Neuronal stem cell (in vitro differentiated cells): ENCODE measurements at regions not wholly inside any gene's neighbourhood (a gene's known extent, or its start where the extent isn't known, plus 50 kb on each side); places are given as distances from the start of the nearest gene placed in this dataset.
A peak's percentile ranks its signal among the peaks of the same experiment; 100 is the strongest.

Source experiments
- DNase-seq: peaks from one replicate; pipeline ENCODE4 v3.0.0-alpha.2; 2013; ENCODE audit warnings: low spot score
- H2AFZ ChIP-seq: one replicate; pipeline ENCODE4 v1.6.1; 2013; ENCODE audit warnings: mild to moderate bottlenecking, low read length, inconsistent platforms
- H2AK5ac ChIP-seq: 2 replicates; pipeline ENCODE4 v1.6.1; 2013; ENCODE audit warnings: low read depth, mild to moderate bottlenecking, inconsistent platforms, low read length, moderate library complexity, mixed read lengths
- H2BK120ac ChIP-seq: 2 replicates; pipeline ENCODE4 v1.6.1; 2013; ENCODE audit warnings: low read depth, mild to moderate bottlenecking, inconsistent platforms, low read length, moderate library complexity, mixed read lengths
- H2BK12ac ChIP-seq: one replicate; pipeline ENCODE4 v1.6.1; 2013; ENCODE audit warnings: low read length, inconsistent platforms
- H2BK15ac ChIP-seq: 2 replicates; pipeline ENCODE4 v1.6.1; 2013; ENCODE audit warnings: mild to moderate bottlenecking, low read length, inconsistent platforms, mixed read lengths
- H2BK5ac ChIP-seq: one replicate; pipeline ENCODE4 v1.6.1; 2013; ENCODE audit warnings: inconsistent platforms, mild to moderate bottlenecking, low read length, moderate library complexity
- H3K14ac ChIP-seq: one replicate; pipeline ENCODE4 v1.6.1; 2013; ENCODE audit warnings: low read length, inconsistent platforms
- H3K18ac ChIP-seq: 2 replicates; pipeline ENCODE4 v1.6.1; 2013; ENCODE audit warnings: low read length, inconsistent platforms
- H3K23ac ChIP-seq: 2 replicates; pipeline ENCODE4 v1.6.1; 2013; ENCODE audit warnings: low read depth, mild to moderate bottlenecking, mixed read lengths, low read length, inconsistent platforms; ENCODE audit not compliant: poor library complexity
- H3K27ac ChIP-seq: replicated peaks from 3 replicates; pipeline ENCODE4 v1.5.1; 2013; ENCODE audit warnings: low read length, inconsistent platforms
- H3K27me3 ChIP-seq, 3 experiments: 2 replicates each; pipeline ENCODE4 v1.6.1; 2013; ENCODE audit warnings: low read length in 3 of 3, mild to moderate bottlenecking in 2 of 3, inconsistent platforms in 1 of 3, low read depth in 1 of 3, mixed read lengths in 1 of 3, moderate library complexity in 1 of 3; ENCODE audit not compliant: control insufficient read depth in 3 of 3, insufficient read depth in 3 of 3
- H3K36me3 ChIP-seq, 2 donors: replicated peaks in 1 of 2; 2 replicates each; pipeline ENCODE4 v1.6.1; 2013; ENCODE audit warnings: low read length in 2 of 2; ENCODE audit not compliant: control insufficient read depth in 2 of 2, insufficient read depth in 2 of 2
- H3K4ac ChIP-seq: 2 replicates; pipeline ENCODE4 v1.6.1; 2013; ENCODE audit warnings: inconsistent platforms, mild to moderate bottlenecking, low read length, moderate library complexity
- H3K4me1 ChIP-seq, 2 donors: 1 replicate in 1 of 2; 2 replicates in 1 of 2; pipeline ENCODE4 v1.6.1; 2013; ENCODE audit warnings: low read length in 2 of 2, low read depth in 1 of 2; ENCODE audit not compliant: control insufficient read depth in 2 of 2, insufficient read depth in 1 of 2
- H3K4me2 ChIP-seq: one replicate; pipeline ENCODE4 v1.6.1; 2013; ENCODE audit warnings: mild to moderate bottlenecking, low read length, inconsistent platforms; ENCODE audit not compliant: insufficient read depth, poor library complexity, severe bottlenecking
- H3K4me3 ChIP-seq, 2 donors: 2 replicates each; pipeline ENCODE4 v1.5.1; 2013; ENCODE audit warnings: low read length in 2 of 2, mild to moderate bottlenecking in 2 of 2, inconsistent platforms in 1 of 2, moderate library complexity in 1 of 2
- H3K79me1 ChIP-seq: one replicate; pipeline ENCODE4 v1.6.1; 2013; ENCODE audit warnings: low read depth, mild to moderate bottlenecking, inconsistent platforms, low read length, moderate library complexity
- H3K9ac ChIP-seq: one replicate; pipeline ENCODE4 v1.6.1; 2013; ENCODE audit warnings: mild to moderate bottlenecking, low read depth, low read length, inconsistent platforms; ENCODE audit not compliant: poor library complexity
- H3K9me3 ChIP-seq, 2 donors: replicated peaks in 1 of 2; 2 replicates each; pipeline versions ENCODE3 to v1.6.1; 2013; ENCODE audit warnings: low read length in 2 of 2, mild to moderate bottlenecking in 2 of 2, inconsistent platforms in 1 of 2, low read depth in 1 of 2, mixed read lengths in 1 of 2, moderate library complexity in 1 of 2; ENCODE audit not compliant: control insufficient read depth in 2 of 2, insufficient read depth in 1 of 2
- H4K8ac ChIP-seq: one replicate; pipeline ENCODE4 v1.6.1; 2013; ENCODE audit warnings: low read depth, mild to moderate bottlenecking, inconsistent platforms, low read length, moderate library complexity
- H4K91ac ChIP-seq: one replicate; pipeline ENCODE4 v1.6.1; 2013; ENCODE audit warnings: low read length, low read depth, mild to moderate bottlenecking, inconsistent platforms; ENCODE audit not compliant: poor library complexity
- WGBS, 2 donors: extraction: QIAGEN DNeasy Blood & Tissue Kit; methylation state at CpG; one replicate each; pipeline ENCODE4 v1.1.7; 2013; ENCODE audit warnings: missing lambda C conversion rate in 2 of 2, mixed read lengths in 1 of 2; ENCODE audit not compliant: insufficient read length in 2 of 2, insufficient replicate concordance in 1 of 2; ENCODE audit errors: extremely low coverage in 2 of 2; 5-methylcytosine and 5-hydroxymethylcytosine counted together

GRCh38 chr1:25168193-25169071 is 63.9 kb downstream of the SYF2 start:
- Histone ChIP-seq H4K8ac (no peak overlapping the region), H3K27ac (no peak overlapping the region), H3K18ac (no peak overlapping the region), H3K4me1 (peaks cover 2 to 9% of the 10 kb centered on the region in 2 donors), H3K79me1 (no peaks in the 10 kb centered on the region), H2BK120ac (no peak overlapping the region), H4K91ac (no peak overlapping the region), H3K23ac (no peak overlapping the region), H3K4ac (no peak overlapping the region), H3K27me3 (peaks cover 0 to 30% (median 0%) of the 10 kb centered on the region in 3 experiments), H2AFZ (no peak overlapping the region), H3K4me3 (no peak overlapping the region), H3K9ac (no peak overlapping the region), H2AK5ac (peak overlapping the region; percentile 83), H3K9me3 (no peaks in the 10 kb centered on the region), H2BK12ac (no peak overlapping the region), H3K36me3 (no peaks in the 10 kb centered on the region), H2BK15ac (no peak overlapping the region), H3K4me2 (no peak overlapping the region), H3K14ac (peak overlapping the region; percentile 6), H2BK5ac (peak overlapping the region; percentile 71)
- WGBS, 2 donors: no CpG with 5 or more reads among the region's 11 CpGs
- DNase-seq: no peak

DNA sequence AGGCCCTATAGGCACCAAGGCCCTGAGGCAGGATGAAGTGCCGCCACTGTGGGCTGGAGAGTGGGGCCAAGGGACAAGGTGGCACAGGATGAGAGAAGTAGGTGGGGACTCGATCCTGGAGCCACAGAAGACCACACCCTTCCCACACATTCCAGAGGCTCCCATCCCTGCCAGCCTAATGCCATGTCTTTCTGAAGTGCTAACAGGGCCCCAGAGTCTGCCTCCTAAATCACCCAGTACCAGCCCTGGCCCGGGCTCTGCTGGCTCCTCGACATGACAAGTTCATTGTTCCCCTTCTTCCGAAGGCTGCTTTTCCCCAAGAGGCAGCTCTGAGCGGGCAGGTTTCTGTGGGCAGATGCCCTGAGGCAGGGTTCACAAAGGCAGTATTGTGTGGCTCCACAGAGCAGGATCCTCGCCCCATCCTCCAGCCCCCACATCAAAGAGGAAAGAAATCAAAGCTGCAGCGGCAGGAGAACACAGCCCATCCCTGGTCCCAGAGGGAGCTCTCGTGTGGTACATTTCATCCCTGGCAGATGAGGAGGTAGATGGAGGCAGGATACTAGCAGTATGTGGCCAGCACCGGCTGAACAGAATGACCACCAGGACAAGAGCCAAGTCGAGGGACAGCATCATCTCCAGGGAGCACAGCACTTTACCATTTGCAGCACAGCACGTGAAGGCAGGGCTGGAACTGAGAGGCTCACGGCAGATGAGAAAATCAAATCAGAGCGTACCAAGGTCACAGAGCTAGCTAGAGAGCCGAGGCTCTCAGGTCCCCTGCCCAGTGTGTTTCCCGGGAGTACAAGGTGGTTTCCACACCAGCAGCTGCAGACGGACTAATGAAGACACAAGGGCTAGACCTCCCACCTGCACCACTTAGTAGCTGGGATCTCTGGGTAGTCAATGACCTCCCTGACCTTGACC is 64.8 kb downstream of the SYF2 start:
- Histone ChIP-seq H2AFZ (peak overlapping the region; percentile 50), H3K4ac (no peak overlapping the region), H3K9ac (peak overlapping the region; percentile 9), H3K27me3 (peaks cover 0 to 30% (median 0%) of the 10 kb centered on the region in 3 experiments), H3K9me3 (no peaks in the 10 kb centered on the region), H3K23ac (peak overlapping the region; percentile 40), H4K91ac (no peak overlapping the region), H3K79me1 (no peaks in the 10 kb centered on the region), H2BK15ac (peak overlapping the region; percentile 63), H2BK12ac (no peak overlapping the region), H3K4me1 (peaks cover 2 to 9% of the 10 kb centered on the region in 2 donors), H3K4me2 (no peak overlapping the region), H4K8ac (peak overlapping the region; percentile 50), H2AK5ac (no peak overlapping the region), H2BK120ac (no peak overlapping the region), H3K27ac (no peak overlapping the region), H3K36me3 (no peaks in the 10 kb centered on the region), H3K4me3 (no peak overlapping the region), H3K18ac (peak overlapping the region; percentile 46), H3K14ac (no peak overlapping the region), H2BK5ac (peak overlapping the region; percentile 71)
- no CpG with 5 or more reads among the region's 17 CpGs for WGBS, 2 donors
- DNase-seq: no peak

DNA sequence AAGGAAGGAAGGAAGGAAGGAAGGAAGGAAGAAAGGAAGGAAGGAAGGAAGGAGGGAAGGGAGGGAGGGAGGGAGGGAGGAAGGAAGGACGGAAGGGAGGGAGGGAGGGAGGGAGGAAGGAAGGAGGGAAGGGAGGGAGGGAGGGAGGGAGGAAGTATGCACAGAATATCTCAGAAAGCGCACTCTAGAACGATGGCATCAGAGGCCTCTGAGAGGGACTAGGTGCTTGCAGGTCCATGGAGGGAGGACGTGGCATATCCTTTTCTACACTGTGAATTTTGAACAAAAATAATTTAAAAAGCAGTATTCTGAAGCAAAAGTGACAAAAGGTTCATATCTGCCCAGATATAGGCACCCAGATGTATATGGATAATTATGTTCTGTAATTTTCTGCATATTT is 65.5 kb downstream of the SYF2 start:
- Histone ChIP-seq H3K36me3 (no peaks in the 10 kb centered on the region), H4K8ac (no peak overlapping the region), H3K79me1 (no peaks in the 10 kb centered on the region), H3K9ac (no peak overlapping the region), H3K23ac (no peak overlapping the region), H2AK5ac (no peak overlapping the region), H2AFZ (no peak overlapping the region), H2BK12ac (no peak overlapping the region), H2BK120ac (no peak overlapping the region), H3K4me2 (no peak overlapping the region), H4K91ac (no peak overlapping the region), H2BK15ac (no peak overlapping the region), H3K27ac (no peak overlapping the region), H3K4me1 (peaks cover 2 to 9% of the 10 kb centered on the region in 2 donors), H3K4ac (no peak overlapping the region), H3K4me3 (no peak overlapping the region), H2BK5ac (peak overlapping the region; percentile 71), H3K9me3 (no peaks in the 10 kb centered on the region), H3K27me3 (peaks cover 0 to 30% (median 0%) of the 10 kb centered on the region in 3 experiments), H3K14ac (no peak overlapping the region), H3K18ac (no peak overlapping the region)
- no peak for DNase-seq
- WGBS, 2 donors: no CpG with 5 or more reads among the region's 4 CpGs

- no CpG with 5 or more reads among the region's 2 CpGs for WGBS, 2 donors
- no peak overlapping the region for H3K4me2 ChIP-seq
- H2AK5ac ChIP-seq: no peak overlapping the region
- no peak overlapping the region for H2BK5ac ChIP-seq
- peaks cover 2 to 9% of the 10 kb centered on the region in 2 donors for H3K4me1 ChIP-seq
- H2AFZ ChIP-seq: no peak overlapping the region
- H3K9me3 ChIP-seq: no peaks in the 10 kb centered on the region
- H2BK15ac ChIP-seq: no peak overlapping the region
- no peak overlapping the region for H3K14ac ChIP-seq
- no peak overlapping the region for H2BK12ac ChIP-seq
- H2BK120ac ChIP-seq: no peak overlapping the region
- H3K9ac ChIP-seq: no peak overlapping the region
- H3K36me3 ChIP-seq: no peaks in the 10 kb centered on the region
- no peaks in the 10 kb centered on the region for H3K79me1 ChIP-seq
- peaks cover 0 to 32% (median 0%) of the 10 kb centered on the region in 3 experiments for H3K27me3 ChIP-seq
- H4K91ac ChIP-seq: no peak overlapping the region
- no peak overlapping the region for H4K8ac ChIP-seq
- H3K23ac ChIP-seq: peak overlapping the region; percentile 87
- H3K27ac ChIP-seq: no peak overlapping the region
- H3K18ac ChIP-seq: no peak overlapping the region
- no peak overlapping the region for H3K4ac ChIP-seq
- DNase-seq: no peak
- no peak overlapping the region for H3K4me3 ChIP-seq
These were observed 68.3 kb downstream of the SYF2 start for GRCh38 chr1:25163986-25164385.
